ENCODE measurements at regions not wholly inside any gene's neighbourhood (a gene's known extent, or its start where the extent isn't known, plus 50 kb on each side); places are given as distances from the start of the nearest gene placed in this dataset.

GRCh38 chr16:80081846-80082245 is 458.9 kb upstream of the DYNLRB2 start:
- no peak for DNase-seq (ENCODE audit: low read depth, low spot score)

GRCh38 chr16:80080287-80080851 is 460.4 kb upstream of the DYNLRB2 start:
- no peak for DNase-seq (ENCODE audit: low read depth, low spot score)

GRCh38 chr16:80079072-80079471 is 461.7 kb upstream of the DYNLRB2 start:
- DNase-seq (ENCODE audit: low read depth, low spot score) = no peak

GRCh38 chr16:80077696-80078095 is 463.1 kb upstream of the DYNLRB2 start:
- no peak for DNase-seq (ENCODE audit: low read depth, low spot score)

- DNase-seq (ENCODE audit: low read depth, low spot score) = no peak
Observed at GRCh38 chr16:80074329-80074728, 466.5 kb upstream of the DYNLRB2 start.

GRCh38 chr16:80071964-80072456 is 468.8 kb upstream of the DYNLRB2 start:
- DNase-seq (ENCODE audit: low read depth, low spot score) = no peak

GRCh38 chr16:80066805-80067580 is 466.5 kb upstream of the MAF start:
- DNase-seq (ENCODE audit: low read depth, low spot score) = no peak

GRCh38 chr16:80065541-80065940 is 465.0 kb upstream of the MAF start:
- no peak for DNase-seq (ENCODE audit: low read depth, low spot score)

GRCh38 chr16:80063713-80064069 is 463.2 kb upstream of the MAF start:
- DNase-seq (ENCODE audit: low read depth, low spot score) = no peak

- DNase-seq (ENCODE audit: low read depth, low spot score) = no peak
Observed at GRCh38 chr16:80063031-80063712, 462.6 kb upstream of the MAF start.

GRCh38 chr16:80062361-80063030 is 462.0 kb upstream of the MAF start:
- DNase-seq (ENCODE audit: low read depth, low spot score) = no peak

GRCh38 chr16:80060470-80060869 is 459.9 kb upstream of the MAF start:
- DNase-seq (ENCODE audit: low read depth, low spot score) = no peak

- DNase-seq (ENCODE audit: low read depth, low spot score) = no peak
Observed at GRCh38 chr16:80059836-80060235, 459.3 kb upstream of the MAF start.

- DNase-seq (ENCODE audit: low read depth, low spot score) = no peak
Observed at GRCh38 chr16:80058214-80058613, 457.7 kb upstream of the MAF start.

GRCh38 chr16:80056324-80056723 is 455.8 kb upstream of the MAF start:
- no peak for DNase-seq (ENCODE audit: low read depth, low spot score)

- no peak for DNase-seq (ENCODE audit: low read depth, low spot score)
Observed at GRCh38 chr16:80055831-80056230, 455.3 kb upstream of the MAF start.

- DNase-seq (ENCODE audit: low read depth, low spot score) = no peak
Observed at GRCh38 chr16:80054647-80055046, 454.1 kb upstream of the MAF start.

- DNase-seq (ENCODE audit: low read depth, low spot score) = no peak
Observed at GRCh38 chr16:80051040-80051439, 450.5 kb upstream of the MAF start.

- no peak for DNase-seq (ENCODE audit: low read depth, low spot score)
Observed at GRCh38 chr16:80048250-80048649, 447.7 kb upstream of the MAF start.

- DNase-seq (ENCODE audit: low read depth, low spot score) = no peak
Observed at GRCh38 chr16:80047842-80048241, 447.3 kb upstream of the MAF start.

GRCh38 chr16:80046848-80047247 is 446.3 kb upstream of the MAF start:
- no peak for DNase-seq (ENCODE audit: low read depth, low spot score)

- no peak for DNase-seq (ENCODE audit: low read depth, low spot score)
Observed at GRCh38 chr16:80046261-80046660, 445.7 kb upstream of the MAF start.

Data from activated naive CD8-positive, alpha-beta T cell treated with anti-CD3 and anti-CD28 coated beads, Interleukin-2, amount 50 U/mL, for 16 hours (primary cell).